Activated T-cell treated with anti-CD3 and anti-CD28 coated beads for 4 hours (primary cell): ENCODE measurements at regions not wholly inside any gene's neighbourhood (a gene's known extent, or its start where the extent isn't known, plus 50 kb on each side); places are given as distances from the start of the nearest gene placed in this dataset.

Experiments used
- DNase-seq: peaks from one replicate; pipeline ENCODE4 v3.0.0-alpha.2; 2020

DNA sequence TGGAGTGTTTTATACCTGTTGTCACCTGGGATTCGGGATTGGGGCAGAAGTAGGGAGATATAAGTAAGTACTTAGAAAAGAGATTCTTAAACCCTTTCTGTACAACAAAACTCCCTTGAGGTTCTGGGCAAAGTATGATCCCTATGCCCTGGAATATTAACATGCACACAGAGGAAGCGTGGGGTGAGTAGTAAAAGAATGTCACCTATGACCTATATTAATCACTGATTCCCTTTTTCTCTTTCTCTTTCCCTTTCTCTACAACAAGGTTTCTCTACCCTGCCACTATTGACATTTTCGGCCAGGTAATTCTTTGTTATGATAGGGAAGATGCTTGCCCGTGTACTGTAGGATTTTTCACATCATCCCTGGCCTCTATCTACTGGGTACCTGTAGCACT, 209.7 kb upstream of the PLET1 start:
- DNase-seq = no peak

DNA sequence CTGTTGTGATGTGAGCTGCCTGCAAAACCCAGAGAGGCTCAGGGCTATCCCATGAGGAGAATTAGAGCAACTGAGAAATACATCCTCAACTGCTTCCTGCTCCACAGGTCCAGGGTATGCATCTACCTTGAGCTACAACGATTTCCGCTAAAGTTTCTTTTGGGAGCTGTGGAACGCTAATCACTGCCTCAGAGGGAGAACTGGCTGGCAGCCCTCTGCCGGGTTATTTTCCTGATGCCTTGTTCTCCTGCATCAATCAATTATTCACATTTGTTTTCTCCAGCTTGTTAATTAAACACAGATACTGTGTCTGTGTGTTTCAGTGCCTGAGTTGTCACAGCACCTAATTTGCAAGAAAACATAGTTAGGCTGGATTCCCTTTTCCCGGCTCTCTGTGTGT, 211.1 kb upstream of the PLET1 start:
- DNase-seq = no peak

DNA sequence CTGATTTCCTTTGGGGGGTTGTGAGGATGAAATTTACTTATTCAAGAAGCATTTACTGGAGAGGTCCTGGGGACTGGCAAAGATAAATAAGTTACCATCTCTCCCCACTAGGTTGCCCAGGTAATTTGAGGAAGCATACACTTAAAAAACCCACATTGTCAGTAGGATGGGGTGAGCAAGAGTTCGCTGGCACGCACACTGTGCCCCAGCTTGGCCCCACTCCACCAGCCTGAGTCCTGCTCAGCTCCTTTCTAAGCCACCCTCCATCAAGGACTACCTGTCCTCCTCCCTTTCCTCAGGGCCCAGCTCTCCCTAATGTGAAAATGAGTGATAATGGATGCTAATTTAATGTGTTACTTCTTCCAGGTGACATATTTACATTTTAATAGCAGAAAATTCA, 216.5 kb upstream of the PLET1 start:
- no peak for DNase-seq

DNA sequence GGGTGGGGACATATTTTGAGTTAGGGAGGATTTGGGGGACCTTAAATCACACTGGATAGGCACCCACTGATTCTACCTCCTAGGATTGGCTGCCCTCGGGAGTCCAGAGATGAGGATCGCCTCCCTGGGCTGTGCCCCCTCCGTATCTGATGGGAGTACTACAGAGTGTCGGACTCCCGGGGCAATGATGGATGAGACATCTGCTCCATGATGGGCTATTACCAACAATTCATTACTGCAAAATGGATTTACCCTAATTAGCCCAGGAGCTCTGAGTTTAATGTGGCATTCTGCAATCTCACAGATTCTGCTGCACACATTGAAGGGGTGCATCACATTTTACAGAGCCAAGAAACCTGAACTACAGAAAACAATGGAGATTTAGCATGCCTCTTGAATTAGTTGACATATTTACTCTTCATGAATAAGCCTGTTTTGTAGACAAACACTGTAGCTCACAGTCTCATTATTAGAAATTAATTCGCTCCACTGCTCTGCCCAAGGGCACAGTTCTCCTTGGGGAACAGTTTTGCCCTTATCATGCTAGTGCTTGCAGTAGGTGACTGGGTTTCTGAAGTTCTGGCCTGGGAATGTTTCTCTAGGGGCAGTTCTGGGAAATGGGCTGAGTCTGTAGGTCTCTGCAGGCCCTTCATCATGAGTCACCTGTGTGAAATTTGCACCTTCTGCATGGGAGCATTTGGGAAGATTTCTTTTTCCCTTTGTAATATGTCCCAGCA, 217.1 kb upstream of the PLET1 start:
- DNase-seq = no peak

- DNase-seq = no peak
These were observed 218.1 kb upstream of the PLET1 start for GRCh38 chr11:112478806-112479205.

GRCh38 chr11:112481431-112481830, 220.8 kb upstream of the PLET1 start:
- DNase-seq = no peak

GRCh38 chr11:112481893-112482292, 221.2 kb upstream of the PLET1 start:
- no peak for DNase-seq

- no peak for DNase-seq
These were observed 224.6 kb upstream of the PLET1 start for GRCh38 chr11:112485280-112485679.

DNA sequence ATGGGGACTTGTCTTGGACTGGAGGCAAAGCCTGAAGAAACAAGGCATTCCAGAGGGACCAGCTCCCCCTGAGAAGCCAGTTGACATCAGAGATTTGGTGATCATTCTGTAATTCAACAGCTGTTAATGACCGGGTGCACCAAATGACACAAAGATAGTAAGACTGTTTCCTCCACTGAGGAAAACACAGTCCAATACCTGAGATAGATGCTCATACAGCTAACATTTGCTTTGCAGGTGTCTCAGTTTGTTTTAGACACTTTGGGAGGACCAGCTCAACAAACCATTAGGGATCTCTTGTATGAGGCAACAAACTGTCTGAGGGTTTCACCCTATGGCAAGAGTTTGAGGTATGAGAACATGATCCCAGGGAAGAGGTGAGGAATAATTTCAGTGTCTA, 237.2 kb upstream of the PLET1 start:
- no peak for DNase-seq

GRCh38 chr11:112498701-112499100, 238.0 kb upstream of the PLET1 start:
- no peak for DNase-seq

- DNase-seq = no peak
These were observed 238.7 kb upstream of the PLET1 start for GRCh38 chr11:112499153-112499880.

- DNase-seq = no peak
These were observed 239.2 kb upstream of the PLET1 start for GRCh38 chr11:112499881-112500204.

- no peak for DNase-seq
These were observed 242.8 kb upstream of the PLET1 start for GRCh38 chr11:112503410-112503809.

GRCh38 chr11:112504056-112504455, 243.4 kb upstream of the PLET1 start:
- no peak for DNase-seq

GRCh38 chr11:112506852-112507251, 246.2 kb upstream of the PLET1 start:
- DNase-seq = no peak

- no peak for DNase-seq
These were observed 246.6 kb upstream of the PLET1 start for GRCh38 chr11:112507281-112507680.

- DNase-seq = no peak
These were observed 248.1 kb upstream of the PLET1 start for GRCh38 chr11:112508750-112509149.

- no peak for DNase-seq
These were observed 248.6 kb upstream of the PLET1 start for GRCh38 chr11:112509300-112509699.

DNA sequence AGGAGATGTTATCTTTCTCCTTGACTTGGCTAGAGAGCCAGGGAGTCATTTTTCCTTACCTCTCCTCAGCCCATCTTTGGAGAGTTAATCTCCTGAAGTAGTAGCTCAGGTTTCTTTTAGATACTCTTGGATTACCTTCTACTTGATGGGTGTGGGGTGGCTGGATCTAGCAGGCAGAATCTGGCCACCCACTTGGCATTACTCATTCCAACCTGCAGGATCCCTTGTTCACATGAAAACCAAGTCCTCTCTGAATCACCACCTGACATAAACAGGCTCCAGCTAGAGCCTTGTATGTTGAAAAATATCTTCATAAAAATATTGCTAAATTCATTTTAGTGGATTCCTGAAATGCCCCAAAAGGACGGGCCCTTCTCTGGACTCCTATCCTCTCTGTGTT, 250.6 kb upstream of the PLET1 start:
- no peak for DNase-seq

DNA sequence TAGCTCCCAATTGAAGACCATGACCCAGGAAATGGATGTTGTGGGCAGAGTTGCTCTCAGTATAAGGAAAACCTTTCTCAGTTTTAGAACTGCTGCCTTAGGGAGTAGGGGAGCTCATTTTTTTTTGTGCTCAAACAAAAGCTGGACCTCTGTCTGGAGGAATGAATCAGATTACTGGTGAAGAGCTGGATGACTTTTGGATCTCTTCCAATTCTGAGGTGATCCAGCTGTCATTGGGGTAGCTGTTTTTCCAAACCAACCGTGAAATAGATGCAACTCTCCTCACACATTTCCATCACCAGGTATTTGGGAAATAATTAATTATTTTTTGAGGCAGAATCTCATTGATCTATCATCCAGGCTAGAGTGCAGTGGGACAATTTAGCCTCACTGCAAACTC, 251.3 kb upstream of the PLET1 start:
- DNase-seq = no peak

- DNase-seq = no peak
These were observed 252.8 kb upstream of the PLET1 start for GRCh38 chr11:112513417-112513816.

- DNase-seq = no peak
These were observed 253.5 kb upstream of the PLET1 start for GRCh38 chr11:112514011-112514740.

- no peak for DNase-seq
These were observed 255.6 kb upstream of the PLET1 start for GRCh38 chr11:112516261-112516660.

- no peak for DNase-seq
These were observed 256.1 kb upstream of the PLET1 start for GRCh38 chr11:112516755-112517154.
